GM12878 (cell line): ENCODE measurements at regions not wholly inside any gene's neighbourhood (a gene's known extent, or its start where the extent isn't known, plus 50 kb on each side); places are given as distances from the start of the nearest gene placed in this dataset.

ENCODE experiments used
- ATAC-seq: fragments of 200-7000 bp; cut with Tn5 transposase; 3 replicates; pipeline ENCODE4 v1.9.1; 2020; ENCODE audit warnings: mild to moderate bottlenecking, moderate library complexity
- BruUV-seq: library from RNA; stranded (reverse); fragments of 400-500 nt; replicated peaks from 2 replicates; lab custom pipeline; 2021; lab: Mats Ljungman, UMichigan
- CTCF ChIA-PET: fragments of 300-600 bp; sonication (Branson Sonifier 250); formaldehyde crosslinking; extraction: SDS; loops from one replicate; lab custom pipeline; 2021; ENCODE audit warnings: inconsistent platforms; lab: Yijun Ruan, JAX
- POLR2A ChIA-PET: fragments of 350-600 bp; formaldehyde crosslinking; extraction: SDS; loops from one replicate; lab custom pipeline; 2021; ENCODE audit warnings: inconsistent platforms; lab: Charles Lee
- RAD21 ChIA-PET: fragments of 300-600 bp; sonication (Branson Sonifier 250); formaldehyde crosslinking; loops from one replicate; lab custom pipeline; 2023; ENCODE audit warnings: antibody characterized with exemption; ENCODE audit not compliant: unreplicated experiment; lab: Charles Lee
- SMC1A ChIA-PET: fragments of 300-600 bp; sonication (Branson Sonifier 250); formaldehyde crosslinking; loops from one replicate; lab custom pipeline; 2023; ENCODE audit not compliant: unreplicated experiment, uncharacterized antibody; lab: Charles Lee
- DNase-seq: peaks from one replicate; pipeline ENCODE4 v3.0.0-alpha.2; 2011; ENCODE audit warnings: low read depth, low spot score
- FAIRE-seq: peaks from 3 replicates; lab custom pipeline; 2011; peaks lifted over from hg19 to GRCh38; lab: Jason Lieb, UNC
- H2AFZ ChIP-seq: 2 replicates; pipeline ENCODE4 v1.6.0; 2011; ENCODE audit warnings: low read depth, low read length, control low read depth; ENCODE audit not compliant: control insufficient read depth
- H3K27ac ChIP-seq: 2 replicates; pipeline ENCODE4 v1.5.1; 2011; ENCODE audit warnings: control low read depth; ENCODE audit not compliant: control insufficient read depth, insufficient read depth
- H3K27me3 ChIP-seq, 2 experiments: replicated peaks in 1 of 2; 2 replicates each; pipeline versions ENCODE4 v1.6.0 to v1.6.1; 2011; ENCODE audit warnings: low read length in 1 of 2; ENCODE audit not compliant: control insufficient read depth in 2 of 2, insufficient read depth in 2 of 2
- H3K36me3 ChIP-seq, 2 experiments: 2 replicates each; pipeline ENCODE4 v1.5.1; 2011; ENCODE audit warnings: low read length in 1 of 2; ENCODE audit not compliant: control insufficient read depth in 2 of 2, insufficient read depth in 2 of 2
- H3K4me1 ChIP-seq: 2 replicates; pipeline ENCODE4 v1.6.1; 2011; ENCODE audit warnings: mild to moderate bottlenecking, low read length, moderate library complexity, mixed read lengths; ENCODE audit not compliant: control insufficient read depth, insufficient read depth
- H3K4me2 ChIP-seq: 2 replicates; pipeline ENCODE4 v1.6.0; 2011; ENCODE audit warnings: control low read depth; ENCODE audit not compliant: control insufficient read depth, insufficient read depth
- H3K4me3 ChIP-seq: fragments of 200-600 bp; sonication (generic); 2 replicates; pipeline ENCODE4 v1.5.1; 2016
- H3K79me2 ChIP-seq: 2 replicates; pipeline ENCODE4 v1.6.0; 2011; ENCODE audit warnings: low read length; ENCODE audit not compliant: control insufficient read depth, insufficient read depth
- H3K9ac ChIP-seq: 2 replicates; pipeline ENCODE4 v1.8.0; 2011; ENCODE audit warnings: low read length, control low read depth, mixed read lengths; ENCODE audit not compliant: control insufficient read depth, insufficient read depth
- H3K9me3 ChIP-seq: replicated peaks from 3 replicates; pipeline ENCODE4 v1.5.1; 2011; ENCODE audit warnings: mild to moderate bottlenecking, low read length; ENCODE audit not compliant: control insufficient read depth, insufficient read depth
- H4K20me1 ChIP-seq: 2 replicates; pipeline ENCODE4 v1.6.0; 2011; ENCODE audit not compliant: control insufficient read depth, insufficient read depth
- CBX5 ChIP-seq: sonication (generic); IDR thresholded peaks from 2 replicates; pipeline ENCODE4 v1.6.1; 2016; ENCODE audit warnings: low read depth, moderate library complexity, mild to moderate bottlenecking, inconsistent platforms
- NBN ChIP-seq: fragments of 450-650 bp; IDR thresholded peaks from 2 replicates; pipeline ENCODE4 v1.6.1; 2016
- NR2C1 ChIP-seq: fragments of 450-650 bp; IDR thresholded peaks from 2 replicates; pipeline ENCODE4 v1.6.1; 2017; ENCODE audit warnings: antibody characterized with exemption, mild to moderate bottlenecking, moderate library complexity
- WGBS: methylation state at CpG from one replicate; pipeline ENCODE4 v1.1.6; 2016; ENCODE audit warnings: low lambda C conversion rate; ENCODE audit not compliant: insufficient replicate concordance, insufficient coverage; ENCODE audit errors: missing lambda C conversion rate; 5-methylcytosine and 5-hydroxymethylcytosine counted together
- in situ Hi-C: fragments of 300-500 bp; cut with MboI; formaldehyde crosslinking; loops from 9 replicates; pipeline ENCODE4 v1.14.3; 2018; ENCODE audit warnings: mixed read lengths
- intact Hi-C: fragments of 100-400 bp; cut with micrococcal nuclease; formaldehyde crosslinking; loops from one replicate; pipeline ENCODE4 v1.14.2; 2022; ENCODE audit not compliant: unreplicated experiment
- TF ChIP-seq, protein P1 (sequence below): fragments of 450-650 bp; IDR thresholded peaks from 2 replicates; pipeline ENCODE4 v1.6.1; 2017; ENCODE audit warnings: mild to moderate bottlenecking, moderate library complexity
- TF ChIP-seq, protein P2 (sequence below): fragments of 450-650 bp; conservative IDR thresholded peaks from 2 replicates; pipeline ENCODE4 v1.6.1; 2017; ENCODE audit warnings: mild to moderate bottlenecking, moderate library complexity

DNA sequence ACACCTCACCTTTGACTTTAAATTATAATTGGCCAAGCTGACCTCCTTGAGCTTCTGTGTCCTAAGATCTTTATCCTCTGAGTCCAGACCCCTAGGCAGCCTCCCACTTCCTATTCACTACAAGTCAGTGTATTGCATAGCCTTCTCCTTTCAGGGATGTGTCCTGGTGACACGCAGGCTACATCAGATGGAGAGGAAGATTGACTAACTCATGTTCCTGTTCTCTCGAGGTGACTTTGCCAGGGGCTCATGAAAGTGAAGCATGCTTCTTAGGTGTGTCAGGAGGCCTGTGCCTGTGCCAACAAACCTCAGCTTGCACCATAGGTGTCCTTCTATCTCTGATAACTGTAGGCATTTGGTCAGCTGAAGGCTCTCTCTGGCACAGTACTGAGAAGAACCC lies 195.7 kb upstream of the HS3ST1 start:
- WGBS, result 5% methylated on average over 2 of the region's 2 CpGs
- H3K36me3 ChIP-seq, result no peaks in the 10 kb centered on the region
- H3K27ac ChIP-seq, result no peak overlapping the region
- POLR2A ChIA-PET, result no interaction called here
- no peak overlapping the region for H3K4me3 ChIP-seq
- TF ChIP-seq CBX5 (no peak), NR2C1 (no peak), NBN (no peak)
- TF ChIP-seq, protein P1, sequence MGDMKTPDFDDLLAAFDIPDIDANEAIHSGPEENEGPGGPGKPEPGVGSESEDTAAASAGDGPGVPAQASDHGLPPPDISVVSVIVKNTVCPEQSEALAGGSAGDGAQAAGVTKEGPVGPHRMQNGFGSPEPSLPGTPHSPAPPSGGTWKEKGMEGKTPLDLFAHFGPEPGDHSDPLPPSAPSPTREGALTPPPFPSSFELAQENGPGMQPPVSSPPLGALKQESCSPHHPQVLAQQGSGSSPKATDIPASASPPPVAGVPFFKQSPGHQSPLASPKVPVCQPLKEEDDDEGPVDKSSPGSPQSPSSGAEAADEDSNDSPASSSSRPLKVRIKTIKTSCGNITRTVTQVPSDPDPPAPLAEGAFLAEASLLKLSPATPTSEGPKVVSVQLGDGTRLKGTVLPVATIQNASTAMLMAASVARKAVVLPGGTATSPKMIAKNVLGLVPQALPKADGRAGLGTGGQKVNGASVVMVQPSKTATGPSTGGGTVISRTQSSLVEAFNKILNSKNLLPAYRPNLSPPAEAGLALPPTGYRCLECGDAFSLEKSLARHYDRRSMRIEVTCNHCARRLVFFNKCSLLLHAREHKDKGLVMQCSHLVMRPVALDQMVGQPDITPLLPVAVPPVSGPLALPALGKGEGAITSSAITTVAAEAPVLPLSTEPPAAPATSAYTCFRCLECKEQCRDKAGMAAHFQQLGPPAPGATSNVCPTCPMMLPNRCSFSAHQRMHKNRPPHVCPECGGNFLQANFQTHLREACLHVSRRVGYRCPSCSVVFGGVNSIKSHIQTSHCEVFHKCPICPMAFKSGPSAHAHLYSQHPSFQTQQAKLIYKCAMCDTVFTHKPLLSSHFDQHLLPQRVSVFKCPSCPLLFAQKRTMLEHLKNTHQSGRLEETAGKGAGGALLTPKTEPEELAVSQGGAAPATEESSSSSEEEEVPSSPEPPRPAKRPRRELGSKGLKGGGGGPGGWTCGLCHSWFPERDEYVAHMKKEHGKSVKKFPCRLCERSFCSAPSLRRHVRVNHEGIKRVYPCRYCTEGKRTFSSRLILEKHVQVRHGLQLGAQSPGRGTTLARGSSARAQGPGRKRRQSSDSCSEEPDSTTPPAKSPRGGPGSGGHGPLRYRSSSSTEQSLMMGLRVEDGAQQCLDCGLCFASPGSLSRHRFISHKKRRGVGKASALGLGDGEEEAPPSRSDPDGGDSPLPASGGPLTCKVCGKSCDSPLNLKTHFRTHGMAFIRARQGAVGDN, result no peak
- TF ChIP-seq, protein P2, sequence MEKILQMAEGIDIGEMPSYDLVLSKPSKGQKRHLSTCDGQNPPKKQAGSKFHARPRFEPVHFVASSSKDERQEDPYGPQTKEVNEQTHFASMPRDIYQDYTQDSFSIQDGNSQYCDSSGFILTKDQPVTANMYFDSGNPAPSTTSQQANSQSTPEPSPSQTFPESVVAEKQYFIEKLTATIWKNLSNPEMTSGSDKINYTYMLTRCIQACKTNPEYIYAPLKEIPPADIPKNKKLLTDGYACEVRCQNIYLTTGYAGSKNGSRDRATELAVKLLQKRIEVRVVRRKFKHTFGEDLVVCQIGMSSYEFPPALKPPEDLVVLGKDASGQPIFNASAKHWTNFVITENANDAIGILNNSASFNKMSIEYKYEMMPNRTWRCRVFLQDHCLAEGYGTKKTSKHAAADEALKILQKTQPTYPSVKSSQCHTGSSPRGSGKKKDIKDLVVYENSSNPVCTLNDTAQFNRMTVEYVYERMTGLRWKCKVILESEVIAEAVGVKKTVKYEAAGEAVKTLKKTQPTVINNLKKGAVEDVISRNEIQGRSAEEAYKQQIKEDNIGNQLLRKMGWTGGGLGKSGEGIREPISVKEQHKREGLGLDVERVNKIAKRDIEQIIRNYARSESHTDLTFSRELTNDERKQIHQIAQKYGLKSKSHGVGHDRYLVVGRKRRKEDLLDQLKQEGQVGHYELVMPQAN, result no peak
- TF ChIP-seq, all 136 proteins: peak for 0
- CTCF ChIA-PET, result interaction anchor here (0.5 to 1.1 kb wide), 7 partner anchors 23 to 1328 kb away, joined by 3 to 5 read pairs (median 3); no protein-coding TSS in a partner anchor
- BruUV-seq, result no TSS peak
- in situ Hi-C loops (no loop called here), intact Hi-C loops (no loop called here)
- no peaks in the 10 kb centered on the region for H3K4me1 ChIP-seq
- H3K4me2 ChIP-seq, result no peak overlapping the region
- H3K27me3 ChIP-seq, result no peaks in the 10 kb centered on the region
- H2AFZ ChIP-seq, result no peak overlapping the region
- SMC1A ChIA-PET, result interaction anchor here (0.6 to 1.6 kb wide), 4 partner anchors 11 to 194 kb away, joined by 3 read pairs; no protein-coding TSS in a partner anchor
- ATAC-seq (no peak), DNase-seq (no peak), FAIRE-seq (no peak)
- no peak overlapping the region for H3K9ac ChIP-seq
- H4K20me1 ChIP-seq, result no peaks in the 10 kb centered on the region
- RAD21 ChIA-PET, result interaction anchor here (1.4 to 2.1 kb wide), 3 partner anchors 10 to 200 kb away, joined by 3 to 7 read pairs (median 3); no protein-coding TSS in a partner anchor
- no peaks in the 10 kb centered on the region for H3K79me2 ChIP-seq
- H3K9me3 ChIP-seq, result no peaks in the 10 kb centered on the region
